IgD-negative memory B cell (primary cell): ENCODE measurements at regions not wholly inside any gene's neighbourhood (a gene's known extent, or its start where the extent isn't known, plus 50 kb on each side); places are given as distances from the start of the nearest gene placed in this dataset.

Experiments used
- H3K27ac Mint-ChIP-seq, 3 donors: one replicate each; pipeline ENCODE4 v1.8.0; 2020 to 2022; ENCODE audit warnings: mild to moderate bottlenecking in 3 of 3, mixed read lengths in 3 of 3, moderate library complexity in 1 of 3
- H3K27me3 Mint-ChIP-seq: one replicate; pipeline ENCODE4 v1.8.0; 2021; ENCODE audit warnings: mixed read lengths
- H3K36me3 Mint-ChIP-seq: one replicate; pipeline ENCODE4 v1.8.0; 2020; ENCODE audit warnings: mild to moderate bottlenecking, mixed read lengths
- H3K4me1 Mint-ChIP-seq, 3 donors: one replicate each; pipeline ENCODE4 v1.8.0; 2020 to 2022; ENCODE audit warnings: mixed read lengths in 3 of 3, mild to moderate bottlenecking in 1 of 3
- H3K4me3 Mint-ChIP-seq, 4 donors: one replicate each; pipeline ENCODE4 v1.8.0; 2020 to 2022; ENCODE audit warnings: mild to moderate bottlenecking in 4 of 4, mixed read lengths in 4 of 4, moderate library complexity in 3 of 4
- H3K9me3 Mint-ChIP-seq, 3 donors: one replicate each; pipeline ENCODE4 v1.8.0; 2020 to 2021; ENCODE audit warnings: mixed read lengths in 3 of 3, mild to moderate bottlenecking in 1 of 3

DNA sequence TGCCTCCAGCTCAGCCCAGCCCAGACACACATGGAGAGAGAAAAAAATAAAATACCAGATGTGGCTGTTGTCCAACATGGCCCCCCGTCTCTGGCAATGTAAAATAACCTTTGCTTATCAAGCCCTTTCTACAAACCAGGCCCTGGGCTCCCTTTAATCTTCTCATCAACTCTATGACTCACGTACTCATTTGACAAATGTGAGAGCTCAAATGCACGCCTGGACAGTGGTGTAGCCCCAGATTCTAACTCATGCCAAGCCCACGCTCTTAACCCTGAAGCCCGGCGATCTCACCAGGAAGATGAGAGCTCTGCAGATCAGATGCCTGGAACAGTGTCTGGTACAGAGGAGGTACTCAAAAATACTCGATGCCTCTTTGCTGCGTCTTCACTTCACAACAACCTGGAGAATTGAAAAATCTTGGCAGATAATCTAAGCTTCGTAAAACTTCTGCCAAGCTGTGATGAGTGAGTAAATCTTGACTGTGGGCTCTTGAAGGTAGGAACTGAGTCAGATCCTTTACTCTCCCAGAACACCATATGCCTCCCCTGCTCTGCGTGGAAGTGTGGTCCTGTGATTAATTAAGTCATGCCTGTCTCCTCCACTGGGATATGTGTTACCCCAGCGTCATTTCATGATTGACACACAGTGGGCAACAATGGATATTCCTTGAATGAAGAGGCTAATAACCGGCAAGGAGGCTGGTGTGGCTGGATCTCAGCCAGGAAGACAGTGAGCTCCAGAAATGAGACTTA is 102.0 kb upstream of the FSTL4 start:
- no peaks in the 10 kb centered on the region for H3K36me3 Mint-ChIP-seq
- H3K4me3 Mint-ChIP-seq, result no peak overlapping the region
- H3K27ac Mint-ChIP-seq, result no peak overlapping the region
- peaks cover 0 to 2% (median 0%) of the 10 kb centered on the region in 3 donors for H3K9me3 Mint-ChIP-seq
- no peaks in the 10 kb centered on the region for H3K4me1 Mint-ChIP-seq
- peaks cover 7% of the 10 kb centered on the region for H3K27me3 Mint-ChIP-seq

GRCh38 chr5:133713751-133714150 is 101.4 kb upstream of the FSTL4 start:
- Mint-ChIP-seq H3K27me3 (peaks cover 9% of the 10 kb centered on the region), H3K9me3 (peaks cover 0 to 2% (median 0%) of the 10 kb centered on the region in 3 donors), H3K4me1 (no peaks in the 10 kb centered on the region), H3K4me3 (no peak overlapping the region), H3K27ac (peak overlapping the region in 1 of 3 donors; percentile 48), H3K36me3 (no peaks in the 10 kb centered on the region)

DNA sequence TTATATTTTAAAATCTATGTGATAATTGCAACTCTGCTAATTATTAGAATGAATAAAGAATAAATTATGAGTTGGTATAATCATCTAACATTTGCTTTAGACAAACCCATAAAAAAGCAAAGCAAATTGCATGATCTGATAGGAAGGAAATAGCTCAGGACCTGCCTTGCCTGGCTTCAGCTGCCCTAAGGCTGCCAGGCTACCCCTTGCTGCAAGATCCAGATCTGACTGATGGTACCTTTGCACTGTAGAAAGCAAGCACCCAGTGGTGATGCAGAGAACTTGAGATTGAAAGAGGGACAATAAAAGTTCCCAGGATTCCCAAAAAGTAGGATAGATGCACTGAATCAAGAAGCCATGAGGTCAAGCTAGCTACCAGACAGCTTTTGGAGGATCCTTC is 100.9 kb upstream of the FSTL4 start:
- H3K4me3 Mint-ChIP-seq, result no peak overlapping the region

GRCh38 chr5:133712562-133712961 is 100.2 kb upstream of the FSTL4 start:
- peaks cover 9% of the 10 kb centered on the region for H3K27me3 Mint-ChIP-seq
- H3K4me1 Mint-ChIP-seq, result no peaks in the 10 kb centered on the region
- peak overlapping the region in 1 of 3 donors; percentile 32 for H3K27ac Mint-ChIP-seq
- no peak overlapping the region for H3K4me3 Mint-ChIP-seq
- H3K9me3 Mint-ChIP-seq, result peaks cover 0 to 2% (median 0%) of the 10 kb centered on the region in 3 donors
- no peaks in the 10 kb centered on the region for H3K36me3 Mint-ChIP-seq

More for the DNA sequence above, 100.9 kb upstream of the FSTL4 start:
- H3K27me3 Mint-ChIP-seq, result peaks cover 9% of the 10 kb centered on the region
- H3K27ac Mint-ChIP-seq, result no peak overlapping the region
- H3K4me1 Mint-ChIP-seq, result no peaks in the 10 kb centered on the region
- H3K36me3 Mint-ChIP-seq, result no peaks in the 10 kb centered on the region
- peaks cover 0 to 2% (median 0%) of the 10 kb centered on the region in 3 donors for H3K9me3 Mint-ChIP-seq

GRCh38 chr5:133709209-133709725 is 96.9 kb upstream of the FSTL4 start:
- no peak overlapping the region for H3K27ac Mint-ChIP-seq
- no peak overlapping the region for H3K4me3 Mint-ChIP-seq
- peaks cover 9% of the 10 kb centered on the region for H3K27me3 Mint-ChIP-seq
- no peaks in the 10 kb centered on the region for H3K9me3 Mint-ChIP-seq
- H3K4me1 Mint-ChIP-seq, result no peaks in the 10 kb centered on the region
- no peaks in the 10 kb centered on the region for H3K36me3 Mint-ChIP-seq

- peaks cover 7% of the 10 kb centered on the region for H3K27me3 Mint-ChIP-seq
- no peaks in the 10 kb centered on the region for H3K9me3 Mint-ChIP-seq
- no peaks in the 10 kb centered on the region for H3K4me1 Mint-ChIP-seq
- no peak overlapping the region for H3K27ac Mint-ChIP-seq
- no peak overlapping the region for H3K4me3 Mint-ChIP-seq
- no peaks in the 10 kb centered on the region for H3K36me3 Mint-ChIP-seq
These were observed 96.0 kb upstream of the FSTL4 start for GRCh38 chr5:133708331-133708850.

DNA sequence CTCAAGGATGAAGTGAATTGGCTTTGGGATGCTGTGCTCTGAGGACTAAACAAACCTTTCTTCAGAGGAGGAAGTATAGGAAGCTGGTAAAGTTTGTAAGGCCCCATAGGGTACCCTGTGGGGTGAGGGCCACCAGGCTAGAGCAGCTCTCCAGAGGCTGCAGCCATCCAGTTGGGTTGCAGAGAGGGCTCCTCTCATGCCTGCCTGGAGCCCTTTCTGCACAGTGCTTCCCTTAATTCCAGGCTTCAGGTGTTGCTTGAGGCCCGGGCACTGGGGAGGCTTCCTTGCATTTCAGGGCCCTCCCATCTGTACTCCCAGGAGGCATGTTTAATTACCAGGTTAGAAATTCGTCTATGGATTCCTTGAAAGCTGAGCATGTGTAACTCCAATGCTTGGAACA is 95.3 kb upstream of the FSTL4 start:
- H3K36me3 Mint-ChIP-seq, result no peaks in the 10 kb centered on the region
- peaks cover 7% of the 10 kb centered on the region for H3K27me3 Mint-ChIP-seq
- no peaks in the 10 kb centered on the region for H3K4me1 Mint-ChIP-seq
- no peak overlapping the region for H3K27ac Mint-ChIP-seq
- no peaks in the 10 kb centered on the region for H3K9me3 Mint-ChIP-seq
- H3K4me3 Mint-ChIP-seq, result no peak overlapping the region

- Mint-ChIP-seq H3K27me3 (peaks cover 6% of the 10 kb centered on the region), H3K4me3 (no peak overlapping the region), H3K36me3 (no peaks in the 10 kb centered on the region), H3K27ac (no peak overlapping the region), H3K9me3 (no peaks in the 10 kb centered on the region), H3K4me1 (no peaks in the 10 kb centered on the region)
These were observed 94.4 kb upstream of the FSTL4 start for GRCh38 chr5:133706506-133707430.

DNA sequence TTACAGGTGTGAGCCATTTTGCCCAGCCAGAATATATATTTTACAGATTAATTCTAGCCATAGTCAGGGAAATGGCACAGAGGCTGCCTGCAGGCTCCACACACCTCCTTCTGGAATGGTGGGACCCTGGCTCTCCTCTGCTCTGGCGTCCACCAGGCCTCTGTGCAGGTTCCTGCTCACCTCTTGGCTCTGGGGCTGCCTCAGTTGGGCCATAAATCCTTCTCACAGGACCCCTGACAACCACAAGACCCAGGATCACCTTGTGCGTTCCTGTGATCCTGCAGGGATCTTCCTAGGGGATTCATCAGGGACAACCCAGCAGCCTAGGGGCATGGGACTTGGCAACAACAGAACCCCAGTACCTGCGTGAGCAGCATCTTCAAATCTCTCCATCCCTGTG is 93.0 kb upstream of the FSTL4 start:
- Mint-ChIP-seq H3K9me3 (no peaks in the 10 kb centered on the region), H3K27ac (no peak overlapping the region), H3K4me1 (no peaks in the 10 kb centered on the region)

DNA sequence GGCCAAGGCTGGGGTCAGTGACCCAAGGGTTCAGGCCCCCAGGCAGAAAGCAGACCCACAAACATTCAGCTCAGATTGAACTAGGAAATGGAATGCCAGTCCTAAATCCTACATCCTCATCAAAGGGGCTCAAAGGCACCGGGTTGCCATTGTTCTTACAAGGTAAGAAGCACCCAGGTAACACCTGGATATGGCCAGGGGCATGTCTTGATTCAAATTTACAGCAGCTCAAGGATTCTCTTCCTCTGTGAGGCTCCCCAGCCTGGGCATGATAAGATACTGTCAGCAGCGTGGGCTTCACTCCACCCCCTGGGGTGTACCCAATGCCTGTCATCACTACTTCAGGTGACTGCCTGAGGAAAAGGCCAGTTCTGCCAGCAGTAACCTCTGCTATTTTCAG is 92.1 kb upstream of the FSTL4 start:
- H3K4me1 Mint-ChIP-seq, result peaks cover 0 to 5% (median 0%) of the 10 kb centered on the region in 3 donors
- H3K9me3 Mint-ChIP-seq, result no peaks in the 10 kb centered on the region
- no peak overlapping the region for H3K4me3 Mint-ChIP-seq
- H3K27ac Mint-ChIP-seq, result no peak overlapping the region
- H3K27me3 Mint-ChIP-seq, result peaks cover 12% of the 10 kb centered on the region
- peaks cover 2% of the 10 kb centered on the region for H3K36me3 Mint-ChIP-seq

More for the DNA sequence above, 93.0 kb upstream of the FSTL4 start:
- peaks cover 10% of the 10 kb centered on the region for H3K27me3 Mint-ChIP-seq
- no peak overlapping the region for H3K4me3 Mint-ChIP-seq
- no peaks in the 10 kb centered on the region for H3K36me3 Mint-ChIP-seq

DNA sequence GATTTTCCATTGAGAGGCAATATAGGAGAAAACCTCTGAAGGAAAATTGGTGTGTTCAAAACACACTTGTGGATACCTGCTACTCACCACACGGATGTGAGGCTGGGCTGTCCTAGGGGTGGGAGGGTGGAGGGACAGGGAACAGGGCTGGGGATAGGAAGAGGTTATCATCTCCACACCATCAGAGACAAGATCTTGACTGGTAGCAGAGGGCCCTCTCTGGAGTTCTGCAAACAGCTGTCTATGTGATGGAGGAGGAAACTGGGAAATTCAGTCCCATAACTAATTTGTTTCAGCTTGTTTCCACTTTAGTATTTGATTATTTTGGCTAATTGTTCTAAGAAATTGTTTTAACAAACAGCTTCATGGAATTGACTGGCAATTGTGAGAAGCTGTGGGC is 91.6 kb upstream of the FSTL4 start:
- H3K36me3 Mint-ChIP-seq, result peaks cover 2% of the 10 kb centered on the region
- H3K9me3 Mint-ChIP-seq, result no peaks in the 10 kb centered on the region
- H3K27ac Mint-ChIP-seq, result no peak overlapping the region
- H3K27me3 Mint-ChIP-seq, result peaks cover 12% of the 10 kb centered on the region
- peaks cover 2 to 8% (median 4%) of the 10 kb centered on the region in 3 donors for H3K4me1 Mint-ChIP-seq
- no peak overlapping the region for H3K4me3 Mint-ChIP-seq

DNA sequence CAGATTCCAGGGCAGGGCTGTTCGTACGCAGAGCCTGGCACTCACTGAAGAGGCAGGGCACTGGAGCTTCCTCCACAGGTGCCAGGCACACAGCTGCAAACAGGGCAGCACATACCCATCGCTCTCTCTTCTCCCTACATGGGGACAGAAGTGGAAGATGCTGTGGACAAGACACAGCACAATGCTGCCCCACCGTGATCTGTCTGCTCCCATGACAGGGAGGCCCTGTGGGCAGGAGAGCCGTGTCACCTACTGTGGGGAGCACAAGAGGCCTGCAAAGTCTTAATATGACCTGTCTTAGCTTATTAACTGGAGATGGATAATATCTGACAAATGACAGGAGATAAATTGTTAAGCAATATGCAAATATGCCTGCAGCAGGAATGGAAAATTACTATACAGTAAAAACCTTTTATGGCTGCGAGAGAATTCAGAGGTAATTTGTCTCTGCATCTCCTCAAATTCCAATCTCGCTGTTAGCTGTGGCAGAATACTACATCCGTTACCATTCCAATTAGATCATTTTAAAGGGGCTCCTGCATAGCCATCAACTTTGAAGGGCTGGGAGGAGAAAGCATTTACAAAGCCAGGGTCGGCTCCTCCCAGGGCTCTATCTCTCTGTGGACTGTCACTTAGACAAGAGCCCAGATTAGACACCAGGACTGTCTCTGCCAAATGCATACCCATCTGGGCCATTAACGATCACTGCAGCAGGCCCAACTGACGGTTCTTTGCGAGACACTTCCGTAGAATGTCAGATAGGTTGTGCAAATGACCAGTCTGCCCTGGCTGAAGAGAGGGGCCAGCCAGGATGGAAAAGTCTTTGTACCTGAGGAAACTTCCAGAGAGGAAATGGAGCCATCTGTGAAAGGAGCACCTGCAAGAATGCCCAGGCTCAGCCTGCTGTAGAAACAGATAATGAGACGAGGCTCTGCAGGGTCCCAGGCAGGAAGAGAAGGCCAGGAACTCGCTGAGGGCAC is 90.7 kb upstream of the FSTL4 start:
- Mint-ChIP-seq H3K36me3 (peaks cover 2% of the 10 kb centered on the region), H3K4me3 (no peak overlapping the region), H3K27ac (peak overlapping the region in 1 of 3 donors; percentile 48), H3K4me1 (peaks cover 2 to 13% (median 11%) of the 10 kb centered on the region in 3 donors), H3K9me3 (no peaks in the 10 kb centered on the region), H3K27me3 (peaks cover 8% of the 10 kb centered on the region)

DNA sequence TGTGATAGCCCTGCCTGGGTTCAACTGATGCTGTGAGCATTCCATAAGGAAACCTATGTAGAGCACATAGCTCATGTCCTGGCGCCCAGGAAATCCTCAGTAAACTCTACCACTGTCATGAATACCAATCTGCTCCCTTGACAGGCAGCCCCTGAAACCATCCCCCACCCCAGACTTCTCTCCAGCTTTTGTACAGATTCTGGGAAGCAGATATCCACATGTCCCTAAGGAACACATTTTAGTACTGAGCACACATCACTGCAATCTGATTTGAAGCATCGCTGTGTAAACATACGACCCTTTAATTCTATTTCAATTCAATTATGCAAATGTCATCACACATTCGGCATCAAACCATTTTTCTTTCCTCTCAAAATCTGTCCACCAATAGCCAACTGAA is 89.5 kb upstream of the FSTL4 start:
- Mint-ChIP-seq H3K4me3 (no peak overlapping the region), H3K27me3 (peaks cover 6% of the 10 kb centered on the region), H3K36me3 (peaks cover 2% of the 10 kb centered on the region), H3K27ac (no peak overlapping the region), H3K4me1 (peaks cover 2 to 15% (median 12%) of the 10 kb centered on the region in 3 donors), H3K9me3 (no peaks in the 10 kb centered on the region)

GRCh38 chr5:133700251-133700650 is 87.9 kb upstream of the FSTL4 start:
- H3K4me1 Mint-ChIP-seq, result peaks cover 2 to 15% (median 12%) of the 10 kb centered on the region in 3 donors
- peaks cover 6% of the 10 kb centered on the region for H3K27me3 Mint-ChIP-seq
- H3K4me3 Mint-ChIP-seq, result no peak overlapping the region
- H3K36me3 Mint-ChIP-seq, result peaks cover 2% of the 10 kb centered on the region
- peaks cover 0 to under 1% (median 0%) of the 10 kb centered on the region in 3 donors for H3K9me3 Mint-ChIP-seq
- H3K27ac Mint-ChIP-seq, result no peak overlapping the region
